ENCODE measurements at regions not wholly inside any gene's neighbourhood (a gene's known extent, or its start where the extent isn't known, plus 50 kb on each side); places are given as distances from the start of the nearest gene placed in this dataset.

GRCh38 chr3:26064297-26064696 is 274.4 kb downstream of the OXSM start (continued):
- TF ChIP-seq ISL1 (CRISPR knock-in tag; IDR thresholded peaks at IDR 0.05) (no peak), ZNF565 (CRISPR knock-in tag; conservative IDR thresholded peaks at IDR 0.05; ENCODE audit: low read depth) (no peak), PATZ1 (CRISPR knock-in tag; IDR thresholded peaks at IDR 0.05; ENCODE audit: borderline replicate concordance) (no peak), ESRRG (CRISPR knock-in tag; IDR thresholded peaks at IDR 0.05) (no peak)

DNA sequence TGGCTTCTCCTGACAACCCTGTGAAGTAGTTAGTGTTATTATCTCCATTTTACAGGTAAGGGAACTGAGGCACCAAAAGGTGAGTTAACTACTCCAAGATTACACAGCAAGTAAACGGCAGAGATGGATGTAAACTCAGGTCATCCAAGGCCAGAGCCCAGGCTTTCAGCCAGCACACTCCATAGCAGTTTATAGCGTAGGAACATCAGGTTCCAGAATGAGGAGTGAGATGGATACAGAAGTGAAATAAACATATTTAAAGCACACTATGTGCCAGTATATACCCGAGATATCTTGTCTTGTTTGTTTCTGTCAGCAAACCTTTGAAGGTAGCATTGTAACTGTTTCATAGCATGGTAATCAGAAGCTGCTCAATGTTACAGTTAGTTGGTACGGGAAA is 279.0 kb downstream of the OXSM start:
- no peak for TF ChIP-seq CSDC2 (CRISPR knock-in tag; IDR thresholded peaks at IDR 0.05)
- no peak for TF ChIP-seq CREB5 (CRISPR knock-in tag; IDR thresholded peaks at IDR 0.05; ENCODE audit: low read depth)
- no peak for TF ChIP-seq RARB (CRISPR knock-in tag; IDR thresholded peaks at IDR 0.05)
- TF ChIP-seq TSHZ2 (CRISPR knock-in tag; IDR thresholded peaks at IDR 0.05), result no peak
- no peak for TF ChIP-seq TOX (CRISPR knock-in tag; IDR thresholded peaks at IDR 0.05; ENCODE audit: borderline replicate concordance)
- no peak for TF ChIP-seq GLIS3 (CRISPR knock-in tag; IDR thresholded peaks at IDR 0.05)
- no peak for TF ChIP-seq BACH2 (CRISPR knock-in tag; IDR thresholded peaks at IDR 0.05; ENCODE audit: borderline replicate concordance)
- TF ChIP-seq PPARA (CRISPR knock-in tag; IDR thresholded peaks at IDR 0.05; ENCODE audit: borderline replicate concordance), result no peak
- no peak for TF ChIP-seq ZNF70 (CRISPR knock-in tag; IDR thresholded peaks at IDR 0.05)
- TF ChIP-seq ZFP30 (CRISPR knock-in tag; IDR thresholded peaks at IDR 0.05), result no peak
- TF ChIP-seq OSR1 (CRISPR knock-in tag; IDR thresholded peaks at IDR 0.05), result no peak
- no peak for TF ChIP-seq SNAI2 (CRISPR knock-in tag; IDR thresholded peaks at IDR 0.05)
- no peak for TF ChIP-seq PATZ1 (CRISPR knock-in tag; IDR thresholded peaks at IDR 0.05; ENCODE audit: borderline replicate concordance)
- ATAC-seq, result no peak

DNA sequence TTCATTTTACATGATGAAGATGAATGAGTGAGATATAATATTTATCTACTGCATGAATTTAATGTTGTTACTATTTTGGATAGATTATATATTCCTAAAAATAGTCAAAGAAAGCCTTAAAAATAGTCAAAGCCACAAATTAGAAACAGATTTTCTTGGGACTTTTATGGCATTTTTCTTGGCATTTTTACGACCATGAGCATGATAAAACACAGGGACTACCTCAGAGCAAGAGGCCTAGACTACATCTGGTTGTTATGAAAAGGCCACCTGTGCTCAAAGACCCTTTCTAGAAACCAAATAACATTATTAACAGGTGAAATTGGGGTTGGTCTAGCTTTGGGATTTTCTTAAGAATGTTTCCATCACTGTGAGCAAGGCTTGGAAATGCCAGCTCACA is 281.0 kb downstream of the OXSM start:
- no peak for ATAC-seq
- TF ChIP-seq, protein P1, sequence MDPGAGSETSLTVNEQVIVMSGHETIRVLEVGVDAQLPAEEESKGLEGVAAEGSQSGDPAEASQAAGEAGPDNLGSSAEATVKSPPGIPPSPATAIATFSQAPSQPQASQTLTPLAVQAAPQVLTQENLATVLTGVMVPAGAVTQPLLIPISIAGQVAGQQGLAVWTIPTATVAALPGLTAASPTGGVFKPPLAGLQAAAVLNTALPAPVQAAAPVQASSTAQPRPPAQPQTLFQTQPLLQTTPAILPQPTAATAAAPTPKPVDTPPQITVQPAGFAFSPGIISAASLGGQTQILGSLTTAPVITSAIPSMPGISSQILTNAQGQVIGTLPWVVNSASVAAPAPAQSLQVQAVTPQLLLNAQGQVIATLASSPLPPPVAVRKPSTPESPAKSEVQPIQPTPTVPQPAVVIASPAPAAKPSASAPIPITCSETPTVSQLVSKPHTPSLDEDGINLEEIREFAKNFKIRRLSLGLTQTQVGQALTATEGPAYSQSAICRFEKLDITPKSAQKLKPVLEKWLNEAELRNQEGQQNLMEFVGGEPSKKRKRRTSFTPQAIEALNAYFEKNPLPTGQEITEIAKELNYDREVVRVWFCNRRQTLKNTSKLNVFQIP (CRISPR knock-in tag; IDR thresholded peaks at IDR 0.05; ENCODE audit: borderline replicate concordance, low read depth), result no peak
- no peak for TF ChIP-seq CSDC2 (CRISPR knock-in tag; IDR thresholded peaks at IDR 0.05)
- TF ChIP-seq SNAI2 (CRISPR knock-in tag; IDR thresholded peaks at IDR 0.05), result no peak
- TF ChIP-seq TCF4 (CRISPR knock-in tag; IDR thresholded peaks at IDR 0.05; ENCODE audit: borderline replicate concordance), result no peak
- no peak for TF ChIP-seq ZFP3 (CRISPR knock-in tag; IDR thresholded peaks at IDR 0.05)
- TF ChIP-seq ZFP30 (CRISPR knock-in tag; IDR thresholded peaks at IDR 0.05), result no peak
- no peak for TF ChIP-seq ZNF565 (CRISPR knock-in tag; conservative IDR thresholded peaks at IDR 0.05; ENCODE audit: low read depth)
- TF ChIP-seq ARNTL (CRISPR knock-in tag; IDR thresholded peaks at IDR 0.05; ENCODE audit: borderline replicate concordance, low read depth), result no peak
- no peak for TF ChIP-seq CREB5 (CRISPR knock-in tag; IDR thresholded peaks at IDR 0.05; ENCODE audit: low read depth)
- TF ChIP-seq, protein P2, sequence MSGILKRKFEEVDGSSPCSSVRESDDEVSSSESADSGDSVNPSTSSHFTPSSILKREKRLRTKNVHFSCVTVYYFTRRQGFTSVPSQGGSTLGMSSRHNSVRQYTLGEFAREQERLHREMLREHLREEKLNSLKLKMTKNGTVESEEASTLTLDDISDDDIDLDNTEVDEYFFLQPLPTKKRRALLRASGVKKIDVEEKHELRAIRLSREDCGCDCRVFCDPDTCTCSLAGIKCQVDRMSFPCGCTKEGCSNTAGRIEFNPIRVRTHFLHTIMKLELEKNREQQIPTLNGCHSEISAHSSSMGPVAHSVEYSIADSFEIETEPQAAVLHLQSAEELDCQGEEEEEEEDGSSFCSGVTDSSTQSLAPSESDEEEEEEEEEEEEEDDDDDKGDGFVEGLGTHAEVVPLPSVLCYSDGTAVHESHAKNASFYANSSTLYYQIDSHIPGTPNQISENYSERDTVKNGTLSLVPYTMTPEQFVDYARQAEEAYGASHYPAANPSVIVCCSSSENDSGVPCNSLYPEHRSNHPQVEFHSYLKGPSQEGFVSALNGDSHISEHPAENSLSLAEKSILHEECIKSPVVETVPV (CRISPR knock-in tag; IDR thresholded peaks at IDR 0.05), result no peak
- TF ChIP-seq ZNF70 (CRISPR knock-in tag; IDR thresholded peaks at IDR 0.05), result no peak
- no peak for TF ChIP-seq PATZ1 (CRISPR knock-in tag; IDR thresholded peaks at IDR 0.05; ENCODE audit: borderline replicate concordance)
- TF ChIP-seq ZC3H10 (CRISPR knock-in tag; IDR thresholded peaks at IDR 0.05), result no peak
- TF ChIP-seq PPARA (CRISPR knock-in tag; IDR thresholded peaks at IDR 0.05; ENCODE audit: borderline replicate concordance), result no peak
- TF ChIP-seq BACH2 (CRISPR knock-in tag; IDR thresholded peaks at IDR 0.05; ENCODE audit: borderline replicate concordance), result no peak
- TF ChIP-seq ISL1 (CRISPR knock-in tag; IDR thresholded peaks at IDR 0.05), result no peak
- TF ChIP-seq RARB (CRISPR knock-in tag; IDR thresholded peaks at IDR 0.05), result no peak
- TF ChIP-seq GLIS3 (CRISPR knock-in tag; IDR thresholded peaks at IDR 0.05), result no peak
- TF ChIP-seq ESRRG (CRISPR knock-in tag; IDR thresholded peaks at IDR 0.05), result no peak

Data from SK-N-SH treated with all-trans-retinoic acid at 6 μM for 48 hours (cell line).